HG03342 (cell line): ENCODE measurements at regions not wholly inside any gene's neighbourhood (a gene's known extent, or its start where the extent isn't known, plus 50 kb on each side); places are given as distances from the start of the nearest gene placed in this dataset.

Source experiments
- ATAC-seq: cut with Tn5 transposase; IDR thresholded peaks from one replicate; pipeline ENCODE4 v1.9.1; 2021; ENCODE audit warnings: mild to moderate bottlenecking, moderate library complexity; ENCODE audit not compliant: unreplicated experiment

DNA sequence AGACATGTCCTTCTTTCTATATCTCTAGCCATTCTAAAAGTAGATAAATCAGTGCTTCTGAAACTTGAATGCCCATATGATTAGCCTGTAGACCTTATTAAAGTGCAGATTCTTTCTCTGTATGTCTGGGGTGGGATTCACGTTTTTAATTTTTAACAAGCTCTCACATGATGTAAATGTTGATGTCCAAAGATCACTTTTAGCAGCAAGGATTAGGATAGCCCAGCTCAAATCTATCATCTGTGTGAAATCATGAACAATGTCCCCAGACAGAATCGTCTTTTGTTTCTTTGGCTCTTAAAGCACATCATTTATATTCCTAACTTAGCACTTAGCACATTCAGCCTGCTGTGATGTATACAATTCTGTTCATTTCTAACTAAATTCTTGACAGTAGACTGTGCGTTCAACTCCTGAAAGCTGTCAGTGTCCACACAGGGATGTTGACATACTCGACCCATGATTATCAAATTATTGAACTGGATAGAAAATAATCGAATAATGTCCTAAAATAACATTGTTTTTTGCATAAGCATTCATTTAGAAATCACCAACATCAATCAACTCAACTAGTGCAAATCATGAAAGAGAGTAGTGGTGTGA, 102.1 kb upstream of the MLIP start:
- no peak for ATAC-seq

DNA sequence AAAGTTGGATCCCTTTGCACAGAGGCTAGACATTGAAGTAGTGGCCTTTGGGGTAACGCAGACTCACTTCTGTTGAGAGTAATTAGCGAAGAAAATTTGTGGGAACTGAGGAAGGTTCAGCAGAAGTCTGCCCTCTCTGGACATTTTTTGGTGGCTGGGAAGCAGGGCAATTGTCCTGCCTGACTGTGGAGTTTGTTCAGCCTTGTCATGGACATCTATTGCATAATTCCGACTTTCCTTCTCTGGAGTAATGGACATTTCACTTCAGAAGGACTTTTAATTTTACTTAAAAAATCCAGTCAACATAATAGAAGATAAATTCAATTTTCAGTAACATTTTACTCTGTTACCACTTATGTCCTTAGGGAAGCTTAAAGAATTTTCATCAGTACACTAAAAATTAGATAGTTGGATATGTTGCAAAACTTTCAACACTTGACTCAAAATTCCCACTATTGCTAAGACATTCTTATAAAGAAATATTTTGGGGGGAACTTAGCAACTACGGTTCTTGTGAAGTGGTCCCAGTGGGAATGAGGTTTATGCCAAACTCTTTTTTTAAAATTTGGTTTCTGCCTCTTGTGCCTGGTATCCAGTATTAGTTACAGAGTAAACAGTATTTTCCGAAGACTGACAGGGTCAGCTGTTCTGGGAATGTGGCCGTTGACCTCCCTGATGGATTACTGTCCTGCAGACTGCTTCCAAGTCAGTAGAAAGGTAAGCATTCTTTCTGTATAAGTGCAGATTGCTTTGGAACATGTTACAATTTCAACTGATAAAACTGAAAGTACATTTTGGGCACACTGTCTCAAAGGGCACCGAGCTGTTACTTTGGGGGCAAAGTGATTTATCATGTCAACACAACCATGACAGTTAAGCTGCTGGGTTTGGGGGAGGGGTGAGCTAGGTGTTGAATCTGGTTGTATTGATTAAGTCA, 100.6 kb upstream of the MLIP start:
- ATAC-seq: no peak

DNA sequence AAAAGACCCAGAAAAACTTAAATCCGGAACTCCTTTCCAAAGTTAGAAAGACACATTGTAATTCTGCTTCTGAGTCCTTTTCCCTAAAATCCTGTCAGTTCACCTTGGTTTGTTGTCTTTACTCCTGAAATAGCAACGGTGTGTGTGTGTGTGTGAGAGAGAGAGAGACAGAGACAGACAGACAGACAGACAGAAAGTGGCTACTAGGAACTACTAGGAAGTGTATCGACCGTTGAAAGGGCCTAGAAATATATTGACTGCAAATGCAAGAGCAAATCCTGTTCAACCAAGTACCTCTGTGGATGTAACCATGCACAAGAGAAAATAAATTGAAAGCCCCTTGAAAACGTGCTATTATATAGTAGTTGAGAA, 100.0 kb upstream of the MLIP start:
- ATAC-seq: no peak

DNA sequence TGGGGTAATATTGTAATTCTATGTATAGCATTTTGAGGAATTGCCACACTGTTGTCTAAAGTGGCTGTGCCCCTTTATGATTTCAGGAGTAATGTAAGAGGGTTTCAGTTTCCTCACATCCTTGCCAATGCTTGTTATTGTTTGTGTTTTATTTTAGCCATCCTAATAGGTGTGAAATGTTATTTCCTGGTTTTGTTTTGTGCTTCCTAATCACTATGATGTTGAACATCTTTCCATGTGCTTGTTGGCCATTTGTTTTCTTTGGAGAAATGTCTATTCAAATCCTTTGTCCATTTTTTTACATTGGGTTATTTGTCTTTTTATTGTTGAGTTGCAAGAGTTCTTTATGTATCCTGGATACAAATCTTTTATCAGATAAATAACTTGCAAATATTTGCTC, 97.3 kb upstream of the MLIP start:
- ATAC-seq: no peak

DNA sequence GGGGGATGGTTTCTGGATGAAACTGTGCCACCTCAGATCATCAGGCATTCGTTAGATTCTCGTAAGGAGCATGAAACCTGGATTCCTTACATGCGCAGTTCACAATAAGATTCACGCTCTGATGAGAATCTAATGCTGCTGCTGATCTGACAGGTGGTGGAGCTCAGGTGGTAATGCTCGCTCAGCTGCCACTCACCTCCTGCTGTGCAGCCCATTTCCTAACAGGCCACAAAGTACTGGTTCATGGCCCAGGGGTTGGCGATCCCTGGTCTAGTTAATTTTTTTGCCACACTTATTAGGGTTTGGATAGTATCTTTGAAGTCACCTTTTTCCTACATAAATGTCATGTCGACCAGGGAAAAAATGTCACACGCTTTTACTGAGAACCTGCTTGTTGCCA, 96.8 kb upstream of the MLIP start:
- ATAC-seq: no peak

DNA sequence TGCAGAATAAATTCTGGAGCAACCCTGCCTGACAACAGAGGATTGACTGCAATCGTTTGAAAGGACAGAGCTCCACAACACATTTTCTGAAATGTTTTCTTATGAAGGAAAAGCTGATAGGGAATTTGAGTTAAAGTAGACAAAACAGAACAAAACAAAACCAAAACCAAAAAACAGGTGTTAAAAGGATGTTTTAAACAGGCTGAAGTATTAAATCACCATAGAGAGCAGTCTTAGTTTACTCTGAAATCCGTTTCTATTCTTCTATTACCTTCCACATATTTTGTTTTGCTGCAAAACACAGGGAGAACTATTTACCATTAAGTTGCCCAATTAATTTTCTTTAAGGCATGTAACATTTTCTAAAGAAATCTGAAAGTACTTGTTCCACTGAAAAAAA, 93.4 kb upstream of the MLIP start:
- ATAC-seq: no peak

DNA sequence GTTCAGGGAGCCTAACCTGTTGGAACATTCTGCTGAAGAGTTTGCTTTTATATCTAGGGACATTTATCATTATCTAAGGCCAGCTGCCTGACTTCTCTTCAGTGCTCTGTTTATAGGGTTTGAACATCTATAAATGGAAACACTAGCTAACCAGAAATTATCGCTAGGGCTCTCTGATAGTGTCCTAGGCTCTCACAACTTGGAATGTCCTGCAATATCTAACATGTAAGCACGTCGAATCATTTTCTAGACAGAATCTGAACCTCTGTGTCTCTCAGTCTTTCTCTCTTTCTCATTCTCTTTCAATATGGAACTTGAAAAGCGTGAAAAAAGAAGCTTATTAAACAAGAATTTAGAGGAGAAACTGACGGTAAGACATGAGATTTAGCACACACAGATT, 92.5 kb upstream of the MLIP start:
- no peak for ATAC-seq

DNA sequence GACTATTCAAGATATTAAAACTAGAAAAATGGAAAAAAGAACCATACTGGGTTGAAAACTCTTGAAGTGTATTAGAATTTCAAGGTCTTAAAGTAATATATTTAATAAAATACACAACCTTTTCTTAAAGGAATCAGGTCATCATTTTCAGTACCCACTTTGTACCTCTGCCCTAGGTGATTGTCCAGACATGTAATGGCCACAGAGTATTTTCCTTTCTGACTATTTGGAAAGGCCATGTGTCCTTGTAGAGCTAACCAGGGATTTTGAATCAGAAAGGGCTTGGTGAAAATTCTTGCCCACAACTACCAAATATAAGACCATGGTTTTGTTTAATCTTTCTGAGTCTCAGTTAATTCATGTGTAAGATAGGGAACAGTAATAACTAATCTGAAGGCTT, 91.4 kb upstream of the MLIP start:
- ATAC-seq: no peak

DNA sequence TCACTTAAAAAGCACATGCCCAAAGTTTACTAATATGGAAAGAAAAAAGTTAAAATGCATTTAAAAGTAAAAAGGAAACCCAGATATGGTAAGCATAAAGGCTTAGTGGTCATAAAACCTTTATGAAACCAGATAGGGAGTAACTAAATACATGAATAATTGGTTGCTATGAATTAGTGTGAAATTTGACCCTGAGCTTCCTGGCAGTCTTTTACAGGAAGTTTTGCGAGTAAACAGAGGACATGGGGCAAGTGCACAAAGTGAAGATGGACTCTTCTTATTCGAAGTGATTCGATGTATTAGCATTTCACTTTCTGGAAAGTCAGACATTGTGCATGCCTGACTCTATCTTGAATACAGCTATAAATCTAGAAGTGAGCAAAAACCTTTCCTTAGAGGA, 90.9 kb upstream of the MLIP start:
- no peak for ATAC-seq

DNA sequence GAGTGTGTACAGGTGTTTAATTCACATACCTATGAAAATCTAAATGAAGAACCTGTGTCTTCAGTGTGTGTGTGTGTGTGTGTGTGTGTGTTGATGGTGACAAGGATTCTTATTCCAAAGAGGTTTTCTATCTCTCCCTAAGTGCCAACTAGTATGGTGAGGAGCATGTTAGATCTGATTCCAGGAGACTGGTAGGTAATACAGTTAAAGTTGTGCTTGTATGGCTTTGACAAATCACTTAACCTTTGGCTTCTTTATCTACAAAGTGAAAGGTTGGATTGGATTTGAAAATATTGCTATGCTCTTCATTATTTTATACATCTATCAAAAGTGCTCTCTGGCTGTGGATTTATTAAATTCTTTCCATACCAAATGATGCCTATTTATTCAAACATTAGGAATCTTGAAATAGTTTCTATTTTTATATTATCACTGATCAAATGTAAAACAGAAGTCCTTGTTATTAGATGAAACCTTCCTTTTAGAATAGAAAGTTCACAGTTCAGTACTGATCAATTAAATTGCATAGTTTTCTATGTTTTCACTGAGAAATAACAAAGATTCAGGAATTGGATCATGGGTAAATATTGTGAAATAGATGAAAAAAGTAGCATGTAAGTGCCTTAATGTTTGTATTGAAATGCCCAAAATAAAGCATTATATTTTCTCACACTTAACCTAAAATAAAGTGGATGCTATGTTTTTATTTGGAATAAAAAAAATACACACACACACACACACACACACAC, 84.4 kb upstream of the MLIP start:
- ATAC-seq: no peak

DNA sequence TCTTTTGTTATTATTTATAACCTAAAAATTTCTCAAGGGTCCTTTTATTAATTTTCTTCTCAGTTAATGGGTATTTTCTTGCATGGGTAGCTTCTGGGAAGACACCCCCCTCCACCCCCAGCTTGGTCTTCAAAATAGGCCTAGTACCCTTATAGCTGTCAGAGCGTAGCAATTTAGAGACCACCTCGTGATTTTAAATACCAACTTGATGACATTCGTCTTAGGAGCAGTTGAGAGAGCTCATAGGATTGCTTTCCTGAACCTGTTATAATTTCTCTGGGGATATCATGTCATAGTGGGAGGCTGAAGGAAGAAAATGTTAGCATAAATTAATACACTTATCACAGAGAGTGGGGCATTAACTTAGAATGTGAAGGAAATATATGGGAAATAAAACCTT, 83.1 kb upstream of the MLIP start:
- ATAC-seq: no peak

DNA sequence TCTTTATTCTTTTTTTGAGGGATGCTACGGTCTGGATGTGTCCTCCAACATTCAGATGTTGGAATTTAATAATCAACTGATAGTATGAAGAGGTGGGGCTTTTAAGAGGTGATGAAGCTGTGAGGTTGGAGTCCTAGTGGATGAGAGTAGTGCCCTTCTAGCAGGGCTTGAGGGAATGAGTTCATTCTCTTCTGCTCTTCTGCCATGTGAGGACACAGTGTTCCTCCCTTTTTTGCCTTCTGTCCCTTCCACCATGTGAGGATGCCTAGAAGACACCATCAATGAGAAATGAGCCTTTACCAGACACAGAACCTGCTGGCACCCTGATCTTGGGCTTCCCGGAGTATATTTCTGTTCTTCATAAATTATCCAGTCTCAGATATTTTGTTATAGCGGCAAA, 82.1 kb upstream of the MLIP start:
- ATAC-seq: no peak

DNA sequence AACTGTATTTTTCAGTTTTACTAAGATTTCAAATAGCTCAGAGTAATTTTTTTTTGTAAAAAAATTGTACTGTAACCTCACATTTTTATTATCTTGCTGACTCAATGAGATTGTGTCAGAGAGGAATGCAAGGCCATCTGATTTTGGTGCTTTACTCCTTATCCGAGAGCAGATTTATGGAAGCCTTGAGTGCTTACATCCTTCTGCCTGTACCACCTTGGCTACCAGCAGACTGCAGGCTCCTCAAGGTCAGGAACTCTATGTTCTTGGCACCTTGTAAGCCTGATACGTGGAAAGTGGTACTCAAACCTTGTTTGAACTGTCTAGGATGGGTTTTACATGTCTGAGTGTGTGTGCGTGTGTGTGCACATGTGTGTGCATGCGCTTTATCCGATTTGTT, 80.1 kb upstream of the MLIP start:
- ATAC-seq: no peak

DNA sequence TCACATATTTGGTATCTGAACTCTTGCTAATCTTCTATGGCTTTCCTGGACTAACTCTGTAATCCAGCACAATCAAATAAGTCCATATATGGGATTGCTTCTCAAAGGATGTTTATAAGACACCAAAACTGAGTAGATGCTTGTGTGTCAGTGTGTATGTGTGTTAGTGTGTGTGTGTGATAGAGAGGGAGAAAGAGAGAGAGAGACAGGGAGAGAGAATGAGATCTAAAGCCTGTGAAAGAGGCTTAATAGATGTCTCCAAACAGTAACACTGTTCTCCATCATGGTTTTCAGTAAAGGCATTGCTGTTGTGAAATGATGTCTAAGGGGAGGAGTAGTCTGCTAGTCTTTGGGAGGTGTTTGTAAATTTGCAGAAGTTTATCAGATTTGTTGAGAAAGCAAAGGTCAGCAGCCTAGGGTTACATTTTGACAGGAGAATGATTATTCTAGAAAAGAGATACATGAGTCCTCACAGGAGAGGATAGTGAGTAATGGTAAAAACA, 73.9 kb upstream of the MLIP start:
- ATAC-seq: no peak

DNA sequence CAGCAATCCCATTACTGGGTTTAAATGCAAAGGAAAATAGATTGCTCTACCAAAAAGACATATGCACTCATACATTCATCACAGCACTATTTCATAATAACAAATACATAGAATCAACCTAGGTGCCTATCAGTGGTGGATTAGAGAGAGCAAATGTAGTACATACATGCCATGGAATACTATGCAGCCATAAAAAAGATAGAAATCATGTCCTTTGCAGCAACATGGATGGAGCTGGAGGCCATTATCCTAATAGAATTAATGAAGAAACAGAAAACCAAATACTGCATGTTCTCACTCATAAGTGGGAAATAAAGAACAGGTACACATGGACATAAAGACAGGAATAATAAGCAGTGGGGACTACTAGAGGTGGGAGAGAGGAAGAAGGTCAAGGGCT, 70.7 kb upstream of the MLIP start:
- no peak for ATAC-seq

DNA sequence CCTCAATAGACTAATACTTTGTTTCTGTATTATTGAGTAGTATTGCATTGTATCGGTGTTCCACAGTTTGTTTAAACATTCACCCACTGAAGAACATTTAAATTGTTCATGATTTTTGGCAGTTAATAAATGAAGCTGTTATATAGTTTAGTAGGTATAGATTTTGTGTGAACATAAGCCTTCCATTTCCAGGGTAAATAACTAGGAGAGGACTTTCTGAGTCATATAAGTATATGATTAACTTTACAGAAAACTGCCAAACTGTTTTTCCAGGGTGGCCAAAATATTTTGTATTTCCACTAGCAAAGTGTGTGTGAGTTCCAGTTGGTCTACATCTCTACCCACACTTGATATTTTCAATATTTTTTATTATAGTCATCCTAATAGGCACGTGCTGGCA, 70.0 kb upstream of the MLIP start:
- no peak for ATAC-seq

DNA sequence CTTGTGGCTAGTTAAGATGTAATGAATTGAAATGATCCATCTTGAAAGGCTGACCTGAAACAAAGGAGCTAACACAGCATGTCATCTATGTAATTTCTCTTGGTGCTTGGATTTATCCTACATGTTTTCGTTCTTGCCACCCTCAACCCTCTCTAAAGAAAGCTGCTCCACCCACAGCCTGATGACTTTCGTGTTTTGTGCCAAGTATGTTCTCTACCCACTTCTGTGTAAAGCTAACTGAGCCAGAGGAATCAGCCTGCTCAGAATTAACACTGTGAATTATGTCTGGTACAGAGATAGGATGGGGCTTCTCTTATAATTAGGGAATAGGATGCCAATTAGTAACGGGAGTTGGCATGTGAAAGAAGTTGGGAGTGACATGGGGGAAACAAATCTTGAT, 67.9 kb upstream of the MLIP start:
- no peak for ATAC-seq

DNA sequence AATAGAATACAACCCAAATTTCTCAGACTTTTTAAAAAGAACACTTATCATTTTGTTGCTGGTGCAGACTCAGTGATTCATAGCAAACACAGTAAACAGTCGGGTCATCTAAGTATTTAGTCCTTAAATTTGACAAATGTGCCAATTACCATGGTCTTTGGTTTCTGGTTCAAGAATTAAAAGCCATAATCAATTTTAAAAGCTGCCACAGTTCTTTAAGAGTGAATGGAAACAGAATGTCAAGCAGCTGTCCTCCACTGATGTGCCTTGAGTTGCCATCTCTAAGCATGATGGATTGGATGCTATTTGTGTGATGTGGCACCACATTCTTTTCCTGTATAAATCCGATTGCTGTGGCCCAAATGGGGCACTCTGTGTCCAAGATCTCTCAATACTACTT, 67.2 kb upstream of the MLIP start:
- no peak for ATAC-seq

DNA sequence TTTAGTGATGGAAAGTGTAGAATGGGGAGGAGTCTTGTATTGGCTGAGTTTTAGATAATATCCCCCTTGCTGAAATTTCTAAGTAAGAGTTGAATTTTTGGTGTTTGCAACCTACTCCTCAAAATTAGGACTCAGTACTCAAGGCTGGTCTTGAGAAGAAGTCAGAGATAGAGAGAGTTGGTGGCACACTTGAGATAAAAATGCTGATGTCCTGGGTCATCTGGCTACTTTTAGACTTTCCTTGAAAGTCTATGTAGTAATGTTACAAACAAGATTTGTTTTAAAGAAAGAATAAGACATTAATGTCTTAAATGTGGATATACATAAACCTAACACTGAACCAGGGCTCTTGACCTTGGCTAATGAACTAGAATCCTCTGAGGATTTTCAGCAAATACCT, 62.5 kb upstream of the MLIP start:
- ATAC-seq: no peak

DNA sequence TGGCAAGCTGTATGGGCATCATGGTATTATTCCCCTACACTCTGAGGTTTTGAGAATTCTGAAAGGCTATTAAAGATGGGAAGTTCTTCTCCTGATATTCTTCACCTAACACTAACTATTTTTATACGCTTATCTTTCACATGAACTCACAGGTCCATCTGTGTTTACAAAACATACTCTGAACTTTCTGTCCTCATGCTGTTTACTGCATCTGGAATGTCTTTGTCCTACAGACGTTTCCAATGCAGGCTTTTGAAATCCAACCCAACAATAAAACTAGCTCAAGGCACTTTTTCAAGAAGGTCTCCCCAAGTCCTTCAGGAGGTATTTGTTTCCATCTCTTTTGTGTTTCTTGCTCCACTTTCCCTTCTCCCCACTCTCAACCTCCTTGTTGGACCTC, 60.5 kb upstream of the MLIP start:
- ATAC-seq: no peak

DNA sequence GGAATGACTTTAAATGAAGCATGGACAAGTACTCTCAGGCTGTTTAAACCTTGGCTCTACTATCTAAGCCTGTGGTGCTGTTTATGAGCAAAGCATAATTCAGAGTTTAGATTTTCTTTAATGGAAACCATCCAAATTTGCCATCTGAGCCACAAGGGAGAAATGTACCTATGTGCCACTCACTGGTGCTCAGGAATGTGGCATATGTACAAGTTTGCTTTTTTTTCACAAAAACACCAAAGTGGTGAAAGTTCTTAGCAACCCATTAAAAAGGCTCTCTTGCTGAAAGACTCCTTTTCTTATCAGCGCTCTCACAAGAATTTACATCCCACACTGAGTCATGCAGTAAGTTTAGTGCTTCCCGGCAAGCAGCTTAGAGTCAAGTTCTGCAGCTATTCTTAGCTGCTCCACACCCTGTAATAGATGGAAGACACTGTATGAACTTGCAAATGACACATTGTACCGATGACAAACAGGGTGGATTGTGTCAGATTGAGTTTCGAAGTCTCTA, 57.3 kb upstream of the MLIP start:
- no peak for ATAC-seq

DNA sequence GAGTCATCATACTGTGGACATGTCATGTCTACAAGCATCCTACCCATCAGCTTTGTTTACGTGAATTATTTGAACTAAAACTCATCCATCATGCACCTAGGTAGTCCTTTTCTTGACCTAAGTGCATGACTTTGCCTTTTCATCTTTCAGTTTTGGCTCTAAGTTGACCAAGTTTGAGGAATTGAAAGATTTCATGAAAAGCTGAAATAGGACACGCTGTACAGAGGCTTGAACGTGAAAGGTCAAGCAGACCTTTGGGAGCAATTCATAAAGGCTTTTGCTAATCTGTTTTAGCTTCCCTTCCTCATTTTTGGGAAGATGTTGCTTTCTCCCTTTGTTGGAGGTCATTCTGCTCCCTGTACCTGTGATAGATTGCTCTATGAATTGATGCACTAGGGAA, 55.1 kb upstream of the MLIP start:
- no peak for ATAC-seq
